ENCODE measurements at regions not wholly inside any gene's neighbourhood (a gene's known extent, or its start where the extent isn't known, plus 50 kb on each side); places are given as distances from the start of the nearest gene placed in this dataset.

GRCh38 chr10:25113191-25114035 is 61.4 kb upstream of the GPR158 start:
- no peak for DNase-seq (ENCODE audit: low read depth)

GRCh38 chr10:25114036-25114411 is 60.8 kb upstream of the GPR158 start:
- DNase-seq (ENCODE audit: low read depth): no peak

GRCh38 chr10:25117757-25118156 is 57.0 kb upstream of the GPR158 start:
- no peak for DNase-seq (ENCODE audit: low read depth)

GRCh38 chr10:25120188-25120587 is 54.6 kb upstream of the GPR158 start:
- DNase-seq (ENCODE audit: low read depth): no peak

Data from T-helper 22 cell (primary cell).